ENCODE measurements at regions not wholly inside any gene's neighbourhood (a gene's known extent, or its start where the extent isn't known, plus 50 kb on each side); places are given as distances from the start of the nearest gene placed in this dataset.

- H3K27ac ChIP-seq (ENCODE audit: low read length): no peak overlapping the region
- no peaks in the 10 kb centered on the region for H3K4me1 ChIP-seq (ENCODE audit: control insufficient read depth, insufficient read depth, low read length)
- H3K36me3 ChIP-seq (ENCODE audit: control insufficient read depth, insufficient read depth, low read length): no peaks in the 10 kb centered on the region
- WGBS (ENCODE audit: insufficient coverage, insufficient read length): no CpG with 5 or more reads among the region's 8 CpGs
- peak; percentile 16 for DNase-seq (ENCODE audit: low read depth, low spot score)
- H3K4me3 ChIP-seq (ENCODE audit: low read length): no peak overlapping the region
- no peaks in the 10 kb centered on the region for H3K27me3 ChIP-seq (ENCODE audit: control insufficient read depth, insufficient read depth, low read length)
- no peaks in the 10 kb centered on the region; the same call in 1 of the 2 replicates for H3K9me3 ChIP-seq (ENCODE audit: control insufficient read depth, insufficient read depth, low read length)
Measured at GRCh38 chr13:64339373-64340063, 2890.6 kb downstream of the PCDH9 start.

- Histone ChIP-seq H3K4me3 (ENCODE audit: low read length) (no peak overlapping the region), H3K27ac (ENCODE audit: low read length) (no peak overlapping the region), H3K4me1 (ENCODE audit: control insufficient read depth, insufficient read depth, low read length) (no peaks in the 10 kb centered on the region), H3K36me3 (ENCODE audit: control insufficient read depth, insufficient read depth, low read length) (no peaks in the 10 kb centered on the region), H3K27me3 (ENCODE audit: control insufficient read depth, insufficient read depth, low read length) (no peaks in the 10 kb centered on the region), H3K9me3 (ENCODE audit: control insufficient read depth, insufficient read depth, low read length) (no peaks in the 10 kb centered on the region; the same call in 1 of the 2 replicates)
- WGBS (ENCODE audit: insufficient coverage, insufficient read length): no CpG with 5 or more reads among the region's 1 CpG
- DNase-seq (ENCODE audit: low read depth, low spot score): no peak
Measured at GRCh38 chr13:64338671-64339070, 2891.5 kb downstream of the PCDH9 start.

- H3K4me1 ChIP-seq (ENCODE audit: control insufficient read depth, insufficient read depth, low read length): no peaks in the 10 kb centered on the region
- no peaks in the 10 kb centered on the region for H3K9me3 ChIP-seq (ENCODE audit: control insufficient read depth, insufficient read depth, low read length)
- no peak overlapping the region for H3K27ac ChIP-seq (ENCODE audit: low read length)
- DNase-seq (ENCODE audit: low read depth, low spot score): no peak
- no peaks in the 10 kb centered on the region for H3K36me3 ChIP-seq (ENCODE audit: control insufficient read depth, insufficient read depth, low read length)
- no peaks in the 10 kb centered on the region for H3K27me3 ChIP-seq (ENCODE audit: control insufficient read depth, insufficient read depth, low read length)
- H3K4me3 ChIP-seq (ENCODE audit: low read length): no peak overlapping the region
- no CpG with 5 or more reads among the region's 3 CpGs for WGBS (ENCODE audit: insufficient coverage, insufficient read length)
Measured at GRCh38 chr13:64333888-64334287, 2896.2 kb downstream of the PCDH9 start.

- no peaks in the 10 kb centered on the region for H3K36me3 ChIP-seq (ENCODE audit: control insufficient read depth, insufficient read depth, low read length)
- WGBS (ENCODE audit: insufficient coverage, insufficient read length): no CpG with 5 or more reads among the region's 2 CpGs
- H3K27me3 ChIP-seq (ENCODE audit: control insufficient read depth, insufficient read depth, low read length): no peaks in the 10 kb centered on the region
- H3K4me3 ChIP-seq (ENCODE audit: low read length): no peak overlapping the region
- H3K27ac ChIP-seq (ENCODE audit: low read length): no peak overlapping the region
- H3K9me3 ChIP-seq (ENCODE audit: control insufficient read depth, insufficient read depth, low read length): no peaks in the 10 kb centered on the region
- H3K4me1 ChIP-seq (ENCODE audit: control insufficient read depth, insufficient read depth, low read length): no peaks in the 10 kb centered on the region
- DNase-seq (ENCODE audit: low read depth, low spot score): no peak
Measured at GRCh38 chr13:64332048-64332447, 2898.1 kb downstream of the PCDH9 start.

- Histone ChIP-seq H3K36me3 (ENCODE audit: control insufficient read depth, insufficient read depth, low read length) (no peaks in the 10 kb centered on the region), H3K4me3 (ENCODE audit: low read length) (no peak overlapping the region), H3K27ac (ENCODE audit: low read length) (no peak overlapping the region), H3K4me1 (ENCODE audit: control insufficient read depth, insufficient read depth, low read length) (no peaks in the 10 kb centered on the region), H3K27me3 (ENCODE audit: control insufficient read depth, insufficient read depth, low read length) (no peaks in the 10 kb centered on the region), H3K9me3 (ENCODE audit: control insufficient read depth, insufficient read depth, low read length) (no peaks in the 10 kb centered on the region)
- DNase-seq (ENCODE audit: low read depth, low spot score): no peak
- WGBS (ENCODE audit: insufficient coverage, insufficient read length): no CpG with 5 or more reads among the region's 2 CpGs
Measured at GRCh38 chr13:64327505-64328194, 2902.5 kb downstream of the PCDH9 start.

- Histone ChIP-seq H3K36me3 (ENCODE audit: control insufficient read depth, insufficient read depth, low read length) (no peaks in the 10 kb centered on the region), H3K4me3 (ENCODE audit: low read length) (no peak overlapping the region), H3K4me1 (ENCODE audit: control insufficient read depth, insufficient read depth, low read length) (no peaks in the 10 kb centered on the region), H3K27me3 (ENCODE audit: control insufficient read depth, insufficient read depth, low read length) (no peaks in the 10 kb centered on the region), H3K27ac (ENCODE audit: low read length) (no peak overlapping the region), H3K9me3 (ENCODE audit: control insufficient read depth, insufficient read depth, low read length) (no peaks in the 10 kb centered on the region)
- no CpG with 5 or more reads among the region's 2 CpGs for WGBS (ENCODE audit: insufficient coverage, insufficient read length)
- no peak for DNase-seq (ENCODE audit: low read depth, low spot score)
Measured at GRCh38 chr13:64314331-64314730, 2898.7 kb upstream of the PCDH20 start.

- WGBS (ENCODE audit: insufficient coverage, insufficient read length): no CpG with 5 or more reads among the region's 3 CpGs
- no peaks in the 10 kb centered on the region for H3K4me1 ChIP-seq (ENCODE audit: control insufficient read depth, insufficient read depth, low read length)
- H3K27me3 ChIP-seq (ENCODE audit: control insufficient read depth, insufficient read depth, low read length): no peaks in the 10 kb centered on the region
- no peaks in the 10 kb centered on the region for H3K36me3 ChIP-seq (ENCODE audit: control insufficient read depth, insufficient read depth, low read length)
- H3K9me3 ChIP-seq (ENCODE audit: control insufficient read depth, insufficient read depth, low read length): no peaks in the 10 kb centered on the region
- H3K4me3 ChIP-seq (ENCODE audit: low read length): no peak overlapping the region
- DNase-seq (ENCODE audit: low read depth, low spot score): no peak
- H3K27ac ChIP-seq (ENCODE audit: low read length): no peak overlapping the region
Measured at GRCh38 chr13:64311948-64312347, 2896.3 kb upstream of the PCDH20 start.

- no peaks in the 10 kb centered on the region for H3K36me3 ChIP-seq (ENCODE audit: control insufficient read depth, insufficient read depth, low read length)
- H3K4me1 ChIP-seq (ENCODE audit: control insufficient read depth, insufficient read depth, low read length): no peaks in the 10 kb centered on the region
- DNase-seq (ENCODE audit: low read depth, low spot score): no peak
- no peak overlapping the region for H3K4me3 ChIP-seq (ENCODE audit: low read length)
- H3K9me3 ChIP-seq (ENCODE audit: control insufficient read depth, insufficient read depth, low read length): no peaks in the 10 kb centered on the region
- H3K27ac ChIP-seq (ENCODE audit: low read length): no peak overlapping the region
- H3K27me3 ChIP-seq (ENCODE audit: control insufficient read depth, insufficient read depth, low read length): no peaks in the 10 kb centered on the region
- WGBS (ENCODE audit: insufficient coverage, insufficient read length): no CpG with 5 or more reads among the region's 1 CpG
Measured at GRCh38 chr13:64311112-64311511, 2895.5 kb upstream of the PCDH20 start.

GRCh38 chr13:64305246-64305645 lies 2889.6 kb upstream of the PCDH20 start:
- Histone ChIP-seq H3K27me3 (ENCODE audit: control insufficient read depth, insufficient read depth, low read length) (no peaks in the 10 kb centered on the region), H3K9me3 (ENCODE audit: control insufficient read depth, insufficient read depth, low read length) (no peaks in the 10 kb centered on the region)
- no peak for DNase-seq (ENCODE audit: low read depth, low spot score)

GRCh38 chr13:64300239-64300638 lies 2884.6 kb upstream of the PCDH20 start:
- no peaks in the 10 kb centered on the region for H3K27me3 ChIP-seq (ENCODE audit: control insufficient read depth, insufficient read depth, low read length)
- no peak for DNase-seq (ENCODE audit: low read depth, low spot score)
- H3K4me3 ChIP-seq (ENCODE audit: low read length): no peak overlapping the region
- no peaks in the 10 kb centered on the region for H3K36me3 ChIP-seq (ENCODE audit: control insufficient read depth, insufficient read depth, low read length)
- H3K4me1 ChIP-seq (ENCODE audit: control insufficient read depth, insufficient read depth, low read length): no peaks in the 10 kb centered on the region
- no peaks in the 10 kb centered on the region for H3K9me3 ChIP-seq (ENCODE audit: control insufficient read depth, insufficient read depth, low read length)
- H3K27ac ChIP-seq (ENCODE audit: low read length): no peak overlapping the region

More at GRCh38 chr13:64305246-64305645, 2889.6 kb upstream of the PCDH20 start:
- H3K4me1 ChIP-seq (ENCODE audit: control insufficient read depth, insufficient read depth, low read length): no peaks in the 10 kb centered on the region
- no peaks in the 10 kb centered on the region for H3K36me3 ChIP-seq (ENCODE audit: control insufficient read depth, insufficient read depth, low read length)
- H3K4me3 ChIP-seq (ENCODE audit: low read length): no peak overlapping the region
- no peak overlapping the region for H3K27ac ChIP-seq (ENCODE audit: low read length)

- no peak overlapping the region for H3K4me3 ChIP-seq (ENCODE audit: low read length)
- no peak for DNase-seq (ENCODE audit: low read depth, low spot score)
- no peaks in the 10 kb centered on the region for H3K27me3 ChIP-seq (ENCODE audit: control insufficient read depth, insufficient read depth, low read length)
- H3K4me1 ChIP-seq (ENCODE audit: control insufficient read depth, insufficient read depth, low read length): no peaks in the 10 kb centered on the region
- no peaks in the 10 kb centered on the region for H3K9me3 ChIP-seq (ENCODE audit: control insufficient read depth, insufficient read depth, low read length)
- H3K27ac ChIP-seq (ENCODE audit: low read length): no peak overlapping the region
- no peaks in the 10 kb centered on the region for H3K36me3 ChIP-seq (ENCODE audit: control insufficient read depth, insufficient read depth, low read length)
Measured at GRCh38 chr13:64293923-64294322, 2878.3 kb upstream of the PCDH20 start.

Data from iPS DF 6.9 (cell line).